T-helper 2 cell treated with Interferon-gamma antibody and Interleukin-4, amounts not matched to agents 5 μg/mL and 100 μg/mL, for 36 hours (primary cell): ENCODE measurements at regions not wholly inside any gene's neighbourhood (a gene's known extent, or its start where the extent isn't known, plus 50 kb on each side); places are given as distances from the start of the nearest gene placed in this dataset.

Experiments used
- DNase-seq: peaks from one replicate; pipeline ENCODE4 v3.0.0; 2021; ENCODE audit warnings: low spot score
- H3K27ac Mint-ChIP-seq: one replicate; pipeline ENCODE4 v1.8.0; 2021; ENCODE audit warnings: mild to moderate bottlenecking, mixed read lengths
- H3K27me3 Mint-ChIP-seq: one replicate; pipeline ENCODE4 v1.8.0; 2021; ENCODE audit warnings: low read depth, mixed read lengths
- H3K36me3 Mint-ChIP-seq: one replicate; pipeline ENCODE4 v1.8.0; 2021; ENCODE audit warnings: low read depth, mixed read lengths
- H3K4me1 Mint-ChIP-seq: one replicate; pipeline ENCODE4 v1.8.0; 2021; ENCODE audit warnings: low read depth, mixed read lengths
- H3K4me3 Mint-ChIP-seq: one replicate; pipeline ENCODE4 v1.8.0; 2022; ENCODE audit warnings: mild to moderate bottlenecking, moderate library complexity, mixed read lengths
- H3K9me3 Mint-ChIP-seq: one replicate; pipeline ENCODE4 v1.8.0; 2021; ENCODE audit warnings: mixed read lengths

DNA sequence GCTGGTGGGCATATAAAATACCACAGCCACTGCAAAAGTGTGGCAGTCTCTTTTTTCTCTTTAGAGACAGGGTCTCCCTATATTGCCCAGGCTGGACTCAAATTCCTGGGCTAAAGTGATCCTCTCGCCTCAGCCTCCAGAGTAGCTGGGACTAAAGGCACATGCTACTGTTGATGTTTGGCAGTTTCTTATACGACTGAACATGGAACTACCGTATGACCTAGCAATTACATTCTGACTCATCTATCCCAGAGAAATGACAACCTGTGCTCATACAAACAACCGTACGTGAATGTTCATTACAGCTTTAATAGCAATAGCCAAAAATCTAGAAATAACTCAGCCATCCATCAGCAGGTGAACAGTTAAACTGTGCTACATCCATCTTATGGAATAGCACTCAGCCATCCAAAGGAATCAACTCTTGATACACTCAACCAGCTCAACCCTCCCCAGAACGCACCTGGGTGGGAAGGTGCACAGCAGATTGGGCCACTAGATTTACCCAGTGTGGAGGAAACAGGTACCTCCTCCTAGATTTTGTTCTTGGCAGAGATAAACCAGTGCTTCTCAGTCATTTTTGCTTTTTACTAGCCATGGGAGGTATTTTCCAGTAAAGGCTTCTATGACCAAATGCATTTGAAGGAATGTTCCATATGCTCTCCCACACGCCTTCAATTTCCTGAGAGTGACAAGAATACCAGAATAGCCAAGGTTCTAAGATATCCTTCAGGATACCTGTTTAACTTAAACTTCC lies 130.5 kb downstream of the MED15 start:
- no peak overlapping the region for H3K4me3 Mint-ChIP-seq
- H3K27ac Mint-ChIP-seq, result no peak overlapping the region
- peaks cover 4% of the 10 kb centered on the region for H3K9me3 Mint-ChIP-seq
- no peak for DNase-seq
- H3K4me1 Mint-ChIP-seq, result no peaks in the 10 kb centered on the region
- peaks cover 19% of the 10 kb centered on the region for H3K27me3 Mint-ChIP-seq
- no peaks in the 10 kb centered on the region for H3K36me3 Mint-ChIP-seq

GRCh38 chr22:20638507-20638870 lies 131.1 kb downstream of the MED15 start:
- Mint-ChIP-seq H3K4me3 (no peak overlapping the region), H3K4me1 (no peaks in the 10 kb centered on the region), H3K36me3 (no peaks in the 10 kb centered on the region), H3K27me3 (peaks cover 19% of the 10 kb centered on the region), H3K9me3 (peaks cover 4% of the 10 kb centered on the region), H3K27ac (no peak overlapping the region)
- DNase-seq, result no peak

GRCh38 chr22:20639343-20639742 lies 131.9 kb downstream of the MED15 start:
- Mint-ChIP-seq H3K36me3 (no peaks in the 10 kb centered on the region), H3K9me3 (peaks cover 4% of the 10 kb centered on the region), H3K4me3 (no peak overlapping the region), H3K27ac (no peak overlapping the region), H3K27me3 (peaks cover 24% of the 10 kb centered on the region), H3K4me1 (no peaks in the 10 kb centered on the region)
- no peak for DNase-seq

DNA sequence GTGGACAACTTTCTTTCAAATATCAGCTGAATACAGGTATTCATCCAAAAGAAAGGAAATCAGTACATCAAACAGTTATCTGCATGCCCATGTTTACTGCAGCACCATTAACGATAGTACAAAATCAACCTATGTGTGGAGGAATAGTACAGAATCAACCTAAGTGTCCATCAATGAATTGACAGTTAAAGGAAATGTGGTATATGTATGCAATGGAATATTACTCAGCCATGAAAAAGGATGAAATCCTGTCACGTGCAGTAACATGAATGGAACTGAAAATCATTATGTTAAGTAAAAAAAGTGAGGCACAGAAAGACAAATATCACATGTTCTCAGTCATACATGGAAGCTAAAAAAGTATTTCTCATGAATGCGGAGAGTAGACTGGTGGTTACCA lies 132.3 kb downstream of the MED15 start:
- no peak for DNase-seq
- Mint-ChIP-seq H3K4me3 (no peak overlapping the region), H3K27me3 (peaks cover 28% of the 10 kb centered on the region), H3K36me3 (no peaks in the 10 kb centered on the region), H3K4me1 (no peaks in the 10 kb centered on the region), H3K27ac (no peak overlapping the region), H3K9me3 (peaks cover 4% of the 10 kb centered on the region)

DNA sequence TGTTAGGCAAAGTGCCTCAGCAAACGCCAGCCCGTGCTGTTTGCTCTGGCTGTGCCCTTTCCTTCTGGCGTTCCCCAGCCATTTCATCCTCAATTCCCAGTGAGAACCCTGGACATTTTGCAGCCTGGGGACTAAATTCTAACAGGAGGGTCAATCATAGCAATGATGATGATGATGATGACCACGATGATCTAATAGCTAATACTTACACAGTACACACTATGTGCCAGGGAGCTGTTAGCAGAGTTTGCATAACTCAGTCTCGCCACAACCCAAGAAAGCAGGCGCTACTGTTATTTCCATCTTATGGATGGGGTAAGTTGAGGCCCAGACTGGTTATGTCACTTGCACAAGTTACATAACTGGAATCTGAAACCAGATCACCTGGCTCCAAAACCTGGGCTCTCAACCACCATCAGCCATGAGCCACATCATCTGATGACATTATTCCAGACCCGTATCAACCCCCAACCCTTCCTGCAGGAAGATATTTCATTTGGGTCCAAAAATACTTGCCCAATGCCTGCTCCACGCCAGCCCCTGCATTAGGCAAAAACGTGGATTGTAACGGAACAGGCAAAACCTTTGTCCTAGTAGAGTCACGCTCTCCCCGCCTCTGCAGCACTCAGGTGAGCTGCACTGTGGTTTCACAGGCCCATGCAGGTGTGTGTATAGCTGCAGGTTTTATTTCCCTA lies 132.6 kb upstream of the SERPIND1 start:
- Mint-ChIP-seq H3K27me3 (peaks cover 28% of the 10 kb centered on the region), H3K27ac (no peak overlapping the region), H3K9me3 (peaks cover 4% of the 10 kb centered on the region), H3K36me3 (no peaks in the 10 kb centered on the region), H3K4me3 (no peak overlapping the region), H3K4me1 (no peaks in the 10 kb centered on the region)
- DNase-seq, result no peak

- H3K27ac Mint-ChIP-seq, result no peak overlapping the region
- H3K27me3 Mint-ChIP-seq, result peaks cover 29% of the 10 kb centered on the region
- no peak overlapping the region for H3K4me3 Mint-ChIP-seq
- H3K36me3 Mint-ChIP-seq, result no peaks in the 10 kb centered on the region
- H3K9me3 Mint-ChIP-seq, result peaks cover 4% of the 10 kb centered on the region
- DNase-seq, result no peak
- H3K4me1 Mint-ChIP-seq, result no peaks in the 10 kb centered on the region
Measured at GRCh38 chr22:20641919-20642579, 131.9 kb upstream of the SERPIND1 start.

DNA sequence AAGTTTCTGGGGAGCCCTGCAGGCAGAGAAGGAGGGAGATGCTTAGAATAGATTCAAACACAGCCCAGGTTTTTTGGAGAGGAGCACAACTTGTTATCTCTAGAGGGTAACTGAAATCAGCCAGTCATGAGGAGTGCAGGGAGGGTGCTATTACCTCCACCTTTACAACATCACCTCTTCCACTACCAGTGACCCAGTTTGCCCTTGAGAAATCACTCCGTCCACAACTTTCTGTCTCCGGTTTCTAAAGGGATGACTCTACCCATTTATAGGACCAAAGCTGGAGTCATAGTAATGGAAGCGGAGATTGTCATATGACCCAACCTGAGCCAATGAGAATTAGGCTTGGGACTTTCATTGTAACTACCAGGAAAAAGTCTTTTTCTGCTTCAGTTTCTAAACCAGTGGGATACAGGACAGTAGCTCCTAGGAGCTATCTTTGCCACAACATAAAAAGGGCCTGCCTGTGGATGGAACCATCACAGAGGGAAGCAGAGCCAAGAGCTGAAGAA lies 131.2 kb upstream of the SERPIND1 start:
- DNase-seq, result no peak
- Mint-ChIP-seq H3K4me1 (no peaks in the 10 kb centered on the region), H3K36me3 (no peaks in the 10 kb centered on the region), H3K27ac (no peak overlapping the region), H3K9me3 (peaks cover 4% of the 10 kb centered on the region), H3K27me3 (peaks cover 26% of the 10 kb centered on the region), H3K4me3 (no peak overlapping the region)

DNA sequence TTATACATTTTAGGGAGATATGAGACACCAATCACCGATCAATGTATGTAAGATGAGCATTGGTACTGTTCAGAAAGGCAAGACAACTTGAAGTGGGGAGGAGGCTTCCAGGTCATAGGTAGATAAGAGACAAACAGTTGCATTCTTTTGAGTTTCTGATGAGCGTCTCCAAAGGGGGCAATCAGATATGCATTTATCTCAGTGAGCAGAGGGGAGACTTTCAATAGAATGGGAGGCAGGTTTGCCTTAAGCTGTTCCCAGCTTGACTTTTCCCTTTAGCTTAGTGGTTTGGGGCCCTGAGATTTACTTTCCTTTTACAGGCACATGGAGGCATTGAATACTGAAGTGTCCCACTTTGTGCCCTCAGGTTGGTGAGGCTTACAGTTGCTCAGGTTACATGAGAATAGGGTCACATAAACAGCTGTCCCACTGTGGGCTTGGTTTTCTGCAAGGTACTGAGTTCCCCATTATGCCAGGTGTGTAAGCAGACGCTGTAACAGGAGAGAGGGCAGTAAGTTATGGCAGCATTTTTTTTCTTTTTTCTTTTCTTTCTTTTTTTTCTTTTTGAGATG lies 129.8 kb upstream of the SERPIND1 start:
- Mint-ChIP-seq H3K4me1 (no peaks in the 10 kb centered on the region), H3K4me3 (no peak overlapping the region), H3K36me3 (no peaks in the 10 kb centered on the region), H3K9me3 (peaks cover 4% of the 10 kb centered on the region), H3K27ac (no peak overlapping the region), H3K27me3 (peaks cover 17% of the 10 kb centered on the region)
- no peak for DNase-seq

GRCh38 chr22:20645954-20646353 lies 128.0 kb upstream of the SERPIND1 start:
- H3K4me3 Mint-ChIP-seq, result no peak overlapping the region
- peaks cover 13% of the 10 kb centered on the region for H3K27me3 Mint-ChIP-seq
- no peaks in the 10 kb centered on the region for H3K36me3 Mint-ChIP-seq
- H3K9me3 Mint-ChIP-seq, result no peaks in the 10 kb centered on the region
- DNase-seq, result no peak
- no peak overlapping the region for H3K27ac Mint-ChIP-seq
- H3K4me1 Mint-ChIP-seq, result no peaks in the 10 kb centered on the region

- Mint-ChIP-seq H3K27ac (no peak overlapping the region), H3K4me1 (no peaks in the 10 kb centered on the region), H3K9me3 (no peaks in the 10 kb centered on the region), H3K27me3 (peaks cover 13% of the 10 kb centered on the region), H3K4me3 (no peak overlapping the region), H3K36me3 (no peaks in the 10 kb centered on the region)
- no peak for DNase-seq
Measured at GRCh38 chr22:20646415-20646814, 127.5 kb upstream of the SERPIND1 start.

DNA sequence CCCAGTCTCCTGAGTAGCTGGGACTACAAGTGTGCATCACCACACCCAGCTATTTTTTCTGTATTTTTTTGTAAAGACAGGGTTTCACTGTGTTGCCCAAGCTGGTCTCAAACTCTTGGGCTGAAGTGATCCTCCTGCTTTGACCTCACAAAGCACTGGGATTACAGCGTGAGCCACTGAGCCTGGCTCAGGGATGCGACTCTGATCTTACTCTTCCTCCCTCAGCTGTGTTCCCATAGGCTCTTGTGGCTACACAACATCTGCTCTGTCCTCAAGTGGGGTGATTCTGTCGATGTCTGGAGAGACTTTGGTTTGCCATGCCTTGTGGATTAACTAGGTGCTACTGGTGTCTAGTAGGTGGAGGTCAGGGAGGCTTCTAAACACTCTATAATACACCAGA lies 127.0 kb upstream of the SERPIND1 start:
- Mint-ChIP-seq H3K27ac (no peak overlapping the region), H3K27me3 (peaks cover 13% of the 10 kb centered on the region), H3K4me3 (no peak overlapping the region), H3K9me3 (no peaks in the 10 kb centered on the region), H3K4me1 (no peaks in the 10 kb centered on the region), H3K36me3 (no peaks in the 10 kb centered on the region)
- DNase-seq, result no peak

- no peak for DNase-seq
- Mint-ChIP-seq H3K4me1 (no peaks in the 10 kb centered on the region), H3K4me3 (no peak overlapping the region), H3K27me3 (peaks cover 13% of the 10 kb centered on the region), H3K9me3 (no peaks in the 10 kb centered on the region), H3K27ac (no peak overlapping the region), H3K36me3 (no peaks in the 10 kb centered on the region)
Measured at GRCh38 chr22:20647586-20648305, 126.2 kb upstream of the SERPIND1 start.

- DNase-seq, result no peak
- no peak overlapping the region for H3K27ac Mint-ChIP-seq
- H3K4me1 Mint-ChIP-seq, result no peaks in the 10 kb centered on the region
- no peaks in the 10 kb centered on the region for H3K9me3 Mint-ChIP-seq
- no peaks in the 10 kb centered on the region for H3K36me3 Mint-ChIP-seq
- H3K27me3 Mint-ChIP-seq, result peaks cover 13% of the 10 kb centered on the region
- no peak overlapping the region for H3K4me3 Mint-ChIP-seq
Measured at GRCh38 chr22:20648306-20648903, 125.5 kb upstream of the SERPIND1 start.
